WTC11 (cell line): ENCODE measurements at regions not wholly inside any gene's neighbourhood (a gene's known extent, or its start where the extent isn't known, plus 50 kb on each side); places are given as distances from the start of the nearest gene placed in this dataset.

Source experiments
- ESRRA ChIP-seq: sonication (generic); formaldehyde crosslinking; IDR thresholded peaks from 2 replicates; pipeline ENCODE4 v1.8.1; 2022; ENCODE audit warnings: mild to moderate bottlenecking, missing genetic modification reagents, borderline replicate concordance
- GABPB1 ChIP-seq: sonication (generic); formaldehyde crosslinking; IDR thresholded peaks from 2 replicates; pipeline ENCODE4 v1.8.1; 2023; ENCODE audit warnings: mild to moderate bottlenecking, missing genetic modification reagents
- NFATC4 ChIP-seq: fragments of 250-450 bp; sonication (Bioruptor Pico); IDR thresholded peaks from 2 replicates; pipeline ENCODE4 v1.9.0; 2021; ENCODE audit warnings: mild to moderate bottlenecking
- SOX15 ChIP-seq: fragments of 250-450 bp; sonication (Bioruptor Pico); IDR thresholded peaks from 2 replicates; pipeline ENCODE4 v1.9.0; 2021; ENCODE audit warnings: mild to moderate bottlenecking
- TEAD4 ChIP-seq: sonication (generic); formaldehyde crosslinking; IDR thresholded peaks from 2 replicates; pipeline ENCODE4 v1.8.0; 2022; ENCODE audit warnings: mild to moderate bottlenecking, missing genetic modification reagents
- TP53 ChIP-seq: sonication (generic); formaldehyde crosslinking; IDR thresholded peaks from 2 replicates; pipeline ENCODE4 v1.8.1; 2023; ENCODE audit warnings: mild to moderate bottlenecking, missing genetic modification reagents
- TF ChIP-seq, protein P1 (sequence below): fragments of 200-600 bp; IDR thresholded peaks from 2 replicates; pipeline ENCODE4 v1.8.0; 2022; ENCODE audit warnings: antibody characterized with exemption
- TF ChIP-seq, protein P2 (sequence below): sonication (generic); formaldehyde crosslinking; IDR thresholded peaks from 2 replicates; pipeline ENCODE4 v1.8.1; 2023; ENCODE audit warnings: mild to moderate bottlenecking, missing genetic modification reagents

DNA sequence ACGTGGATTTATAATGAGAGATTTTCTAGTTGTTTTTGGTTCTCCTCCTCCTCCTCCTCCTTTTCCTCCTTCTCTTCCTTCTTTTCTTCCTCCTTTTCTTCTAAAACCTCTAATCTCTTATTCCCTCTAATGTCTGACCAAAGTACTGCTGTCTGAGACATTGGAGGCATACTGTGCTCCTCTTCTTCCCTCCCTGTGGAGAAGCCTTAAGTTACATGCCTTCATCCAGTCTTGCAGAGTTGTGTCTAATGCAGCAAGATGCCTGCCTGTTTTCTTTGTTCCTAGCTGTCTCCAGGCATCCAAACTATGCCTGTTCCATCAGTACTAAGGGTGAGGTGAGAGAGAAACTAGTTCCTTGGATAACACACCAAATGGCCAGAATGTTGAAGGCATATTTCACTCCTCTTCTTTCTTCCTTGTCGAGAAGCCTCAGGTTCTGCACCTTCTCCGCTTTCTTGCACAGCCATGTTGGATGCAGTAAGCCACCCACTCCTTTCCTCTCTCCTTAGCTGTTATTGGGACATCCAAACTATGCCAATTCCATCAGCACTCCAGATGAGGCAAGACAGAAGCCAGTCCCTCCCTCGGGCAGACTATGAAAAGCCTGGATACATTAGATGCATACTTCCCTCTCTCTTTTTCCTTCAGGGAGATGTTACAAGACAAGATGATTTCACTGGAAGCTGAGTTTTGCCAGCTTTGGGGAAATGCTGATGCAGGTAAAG, 285.7 kb upstream of the TRAM1L1 start:
- TF ChIP-seq TP53 (CRISPR knock-in tag) (no peak), ESRRA (no peak), NFATC4 (CRISPR knock-in tag) (no peak), TEAD4 (CRISPR knock-in tag) (no peak), GABPB1 (CRISPR knock-in tag) (no peak), SOX15 (CRISPR knock-in tag) (no peak)
- TF ChIP-seq, protein P1, sequence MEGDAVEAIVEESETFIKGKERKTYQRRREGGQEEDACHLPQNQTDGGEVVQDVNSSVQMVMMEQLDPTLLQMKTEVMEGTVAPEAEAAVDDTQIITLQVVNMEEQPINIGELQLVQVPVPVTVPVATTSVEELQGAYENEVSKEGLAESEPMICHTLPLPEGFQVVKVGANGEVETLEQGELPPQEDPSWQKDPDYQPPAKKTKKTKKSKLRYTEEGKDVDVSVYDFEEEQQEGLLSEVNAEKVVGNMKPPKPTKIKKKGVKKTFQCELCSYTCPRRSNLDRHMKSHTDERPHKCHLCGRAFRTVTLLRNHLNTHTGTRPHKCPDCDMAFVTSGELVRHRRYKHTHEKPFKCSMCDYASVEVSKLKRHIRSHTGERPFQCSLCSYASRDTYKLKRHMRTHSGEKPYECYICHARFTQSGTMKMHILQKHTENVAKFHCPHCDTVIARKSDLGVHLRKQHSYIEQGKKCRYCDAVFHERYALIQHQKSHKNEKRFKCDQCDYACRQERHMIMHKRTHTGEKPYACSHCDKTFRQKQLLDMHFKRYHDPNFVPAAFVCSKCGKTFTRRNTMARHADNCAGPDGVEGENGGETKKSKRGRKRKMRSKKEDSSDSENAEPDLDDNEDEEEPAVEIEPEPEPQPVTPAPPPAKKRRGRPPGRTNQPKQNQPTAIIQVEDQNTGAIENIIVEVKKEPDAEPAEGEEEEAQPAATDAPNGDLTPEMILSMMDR: no peak
- TF ChIP-seq, protein P2, sequence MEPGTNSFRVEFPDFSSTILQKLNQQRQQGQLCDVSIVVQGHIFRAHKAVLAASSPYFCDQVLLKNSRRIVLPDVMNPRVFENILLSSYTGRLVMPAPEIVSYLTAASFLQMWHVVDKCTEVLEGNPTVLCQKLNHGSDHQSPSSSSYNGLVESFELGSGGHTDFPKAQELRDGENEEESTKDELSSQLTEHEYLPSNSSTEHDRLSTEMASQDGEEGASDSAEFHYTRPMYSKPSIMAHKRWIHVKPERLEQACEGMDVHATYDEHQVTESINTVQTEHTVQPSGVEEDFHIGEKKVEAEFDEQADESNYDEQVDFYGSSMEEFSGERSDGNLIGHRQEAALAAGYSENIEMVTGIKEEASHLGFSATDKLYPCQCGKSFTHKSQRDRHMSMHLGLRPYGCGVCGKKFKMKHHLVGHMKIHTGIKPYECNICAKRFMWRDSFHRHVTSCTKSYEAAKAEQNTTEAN (CRISPR knock-in tag): no peak
